ENCODE measurements at regions not wholly inside any gene's neighbourhood (a gene's known extent, or its start where the extent isn't known, plus 50 kb on each side); places are given as distances from the start of the nearest gene placed in this dataset.

DNA sequence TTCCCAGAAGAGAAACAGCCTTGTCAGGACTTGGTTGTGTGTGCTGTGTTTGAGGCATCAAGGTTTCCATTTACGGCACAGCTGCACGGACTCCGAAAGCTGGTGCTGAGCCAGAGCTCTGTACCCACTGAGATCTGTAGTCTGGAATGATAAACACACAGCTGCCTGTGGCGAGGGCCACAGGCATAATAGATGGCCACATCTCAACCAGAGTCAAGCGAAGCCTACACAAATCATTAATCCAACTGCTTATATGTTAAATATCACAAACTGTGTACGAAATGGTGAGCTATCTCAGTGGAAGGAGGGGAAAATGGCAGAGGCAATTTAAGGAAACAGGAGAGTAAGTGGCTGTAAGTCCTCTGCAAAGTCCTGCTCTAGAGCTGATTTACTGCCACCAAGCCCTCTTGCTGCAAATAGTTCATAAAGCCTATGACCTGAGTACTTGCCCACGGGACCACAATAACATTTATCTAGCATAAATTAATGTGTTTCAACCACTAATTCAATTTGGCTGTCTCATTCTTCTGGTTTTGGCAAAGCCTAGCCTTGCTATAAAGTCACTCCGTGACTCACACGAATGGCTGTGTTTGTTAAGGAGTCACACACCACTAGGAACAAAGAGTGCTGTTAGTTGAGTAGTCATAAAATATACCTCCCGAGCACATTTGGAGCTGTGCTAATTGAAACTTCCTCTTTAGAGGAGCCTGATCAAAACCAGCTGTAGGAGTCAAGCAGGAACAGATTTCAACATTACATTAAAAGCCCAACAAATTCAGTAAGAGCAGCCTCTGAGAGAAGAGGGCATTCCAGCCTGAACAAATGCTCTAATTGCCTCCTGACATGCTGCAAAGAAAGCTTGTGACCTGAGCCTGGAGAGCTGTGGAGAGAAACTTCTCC, 738.6 kb upstream of the ZNF608 start:
- Histone ChIP-seq H3K9me3 (ENCODE audit: control insufficient read depth in 4 of 4, insufficient read depth in 3 of 4, low read length in 3 of 4) (no peaks in the 10 kb centered on the region), H3K9ac (ENCODE audit: insufficient read depth in 1 of 2, low read length in 2 of 2) (no peak overlapping the region), H3K4me1 (ENCODE audit: control insufficient read depth in 5 of 5, insufficient read depth in 5 of 5, low read length in 5 of 5) (peaks cover 3 to 28% (median 16%) of the 10 kb centered on the region in 5 donors), H3K27ac (ENCODE audit: low read depth in 1 of 2, low read length in 1 of 2) (peak overlapping the region; percentile 45 to 80), H3K4me3 (no peak overlapping the region), H3K27me3 (ENCODE audit: control insufficient read depth in 3 of 3, insufficient read depth in 3 of 3, low read length in 2 of 3) (no peaks in the 10 kb centered on the region), H3K36me3 (ENCODE audit: control insufficient read depth in 4 of 4, insufficient read depth in 4 of 4, low read length in 4 of 4) (no peaks in the 10 kb centered on the region)
- peak; percentile 75 to 89 (median 87) for DNase-seq
- TF ChIP-seq, protein P1, sequence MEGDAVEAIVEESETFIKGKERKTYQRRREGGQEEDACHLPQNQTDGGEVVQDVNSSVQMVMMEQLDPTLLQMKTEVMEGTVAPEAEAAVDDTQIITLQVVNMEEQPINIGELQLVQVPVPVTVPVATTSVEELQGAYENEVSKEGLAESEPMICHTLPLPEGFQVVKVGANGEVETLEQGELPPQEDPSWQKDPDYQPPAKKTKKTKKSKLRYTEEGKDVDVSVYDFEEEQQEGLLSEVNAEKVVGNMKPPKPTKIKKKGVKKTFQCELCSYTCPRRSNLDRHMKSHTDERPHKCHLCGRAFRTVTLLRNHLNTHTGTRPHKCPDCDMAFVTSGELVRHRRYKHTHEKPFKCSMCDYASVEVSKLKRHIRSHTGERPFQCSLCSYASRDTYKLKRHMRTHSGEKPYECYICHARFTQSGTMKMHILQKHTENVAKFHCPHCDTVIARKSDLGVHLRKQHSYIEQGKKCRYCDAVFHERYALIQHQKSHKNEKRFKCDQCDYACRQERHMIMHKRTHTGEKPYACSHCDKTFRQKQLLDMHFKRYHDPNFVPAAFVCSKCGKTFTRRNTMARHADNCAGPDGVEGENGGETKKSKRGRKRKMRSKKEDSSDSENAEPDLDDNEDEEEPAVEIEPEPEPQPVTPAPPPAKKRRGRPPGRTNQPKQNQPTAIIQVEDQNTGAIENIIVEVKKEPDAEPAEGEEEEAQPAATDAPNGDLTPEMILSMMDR (IDR thresholded peaks at IDR 0.05; ENCODE audit: control extremely low read depth, extremely low read depth): no peak
- ATAC-seq (ENCODE audit: insufficient read depth, low FRiP score): peak; percentile 87
- 24 to 28% methylated on average over 10 of the region's 10 CpGs for WGBS, 2 donors

DNA sequence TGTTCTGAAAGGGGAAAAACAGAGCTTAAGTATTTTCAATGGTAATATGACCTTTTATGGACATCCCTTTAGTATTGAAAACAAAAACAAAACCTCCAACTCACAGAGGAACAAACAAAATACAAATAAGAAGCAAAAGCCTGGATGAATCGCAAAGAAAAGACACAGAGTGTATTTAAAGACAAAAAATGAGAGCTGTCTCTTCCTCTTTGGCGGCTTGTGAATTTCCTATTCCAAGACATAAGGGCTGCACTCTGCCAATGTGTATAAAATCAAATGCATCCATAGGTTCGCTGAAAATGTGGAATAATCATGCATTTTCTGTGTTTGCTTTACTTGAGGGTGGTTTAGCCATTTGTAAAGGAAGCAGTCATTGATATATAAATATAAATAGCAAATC, 739.3 kb upstream of the ZNF608 start:
- TF ChIP-seq, protein P1 (IDR thresholded peaks at IDR 0.05; ENCODE audit: control extremely low read depth, extremely low read depth): no peak
- no peaks in the 10 kb centered on the region for H3K9me3 ChIP-seq (ENCODE audit: control insufficient read depth in 4 of 4, insufficient read depth in 3 of 4, low read length in 3 of 4)
- H3K27ac ChIP-seq (ENCODE audit: low read depth in 1 of 2, low read length in 1 of 2): no peak overlapping the region
- DNase-seq (no peak), ATAC-seq (ENCODE audit: insufficient read depth, low FRiP score) (no peak)
- H3K4me1 ChIP-seq (ENCODE audit: control insufficient read depth in 5 of 5, insufficient read depth in 5 of 5, low read length in 5 of 5): peaks cover 3 to 28% (median 16%) of the 10 kb centered on the region in 5 donors
- H3K27me3 ChIP-seq (ENCODE audit: control insufficient read depth in 3 of 3, insufficient read depth in 3 of 3, low read length in 2 of 3): no peaks in the 10 kb centered on the region
- no peak overlapping the region for H3K9ac ChIP-seq (ENCODE audit: insufficient read depth in 1 of 2, low read length in 2 of 2)
- H3K4me3 ChIP-seq: no peak overlapping the region
- H3K36me3 ChIP-seq (ENCODE audit: control insufficient read depth in 4 of 4, insufficient read depth in 4 of 4, low read length in 4 of 4): no peaks in the 10 kb centered on the region
- WGBS, 2 donors: 72 to 83% methylated on average over 3 of the region's 3 CpGs

DNA sequence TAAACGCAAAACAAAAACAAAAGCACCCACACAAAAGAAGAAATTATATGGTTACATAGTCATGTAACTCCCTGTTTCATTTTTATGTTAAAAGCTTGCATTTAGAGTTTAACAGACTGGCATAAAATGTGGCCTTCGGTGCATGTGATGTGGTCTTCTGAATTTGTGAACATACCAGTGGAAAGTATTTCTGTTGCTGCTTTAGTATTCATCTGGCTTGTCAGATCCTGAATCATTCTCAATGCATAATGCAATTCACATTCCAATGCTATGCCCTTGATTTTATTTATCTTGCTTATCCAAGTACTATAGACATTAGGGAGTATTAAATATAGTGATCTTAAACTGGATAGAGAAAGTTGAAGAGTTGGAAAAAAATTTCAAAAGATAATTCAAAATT, 740.2 kb upstream of the ZNF608 start:
- Histone ChIP-seq H3K9ac (ENCODE audit: insufficient read depth in 1 of 2, low read length in 2 of 2) (no peak overlapping the region), H3K36me3 (ENCODE audit: control insufficient read depth in 4 of 4, insufficient read depth in 4 of 4, low read length in 4 of 4) (no peaks in the 10 kb centered on the region), H3K9me3 (ENCODE audit: control insufficient read depth in 4 of 4, insufficient read depth in 3 of 4, low read length in 3 of 4) (no peaks in the 10 kb centered on the region), H3K4me3 (no peak overlapping the region), H3K4me1 (ENCODE audit: control insufficient read depth in 5 of 5, insufficient read depth in 5 of 5, low read length in 5 of 5) (peaks cover 3 to 27% (median 16%) of the 10 kb centered on the region in 5 donors), H3K27ac (ENCODE audit: low read depth in 1 of 2, low read length in 1 of 2) (no peak overlapping the region), H3K27me3 (ENCODE audit: control insufficient read depth in 3 of 3, insufficient read depth in 3 of 3, low read length in 2 of 3) (no peaks in the 10 kb centered on the region)
- DNase-seq (no peak), ATAC-seq (ENCODE audit: insufficient read depth, low FRiP score) (no peak)
- 91 to 93% methylated on average over 2 of the region's 2 CpGs for WGBS, 2 donors
- TF ChIP-seq, protein P1 (IDR thresholded peaks at IDR 0.05; ENCODE audit: control extremely low read depth, extremely low read depth): no peak

Measured in lung (tissue), 11 donors.